ENCODE measurements at regions not wholly inside any gene's neighbourhood (a gene's known extent, or its start where the extent isn't known, plus 50 kb on each side); places are given as distances from the start of the nearest gene placed in this dataset.

- TF ChIP-seq POLR2A (IDR thresholded peaks at IDR 0.05) (no peak), CTCF (IDR thresholded peaks at IDR 0.05) (no peak)
These were observed 284.9 kb downstream of the SOX9 start for GRCh38 chr17:72405662-72406230.

Measured in Peyer's patch (tissue), 4 donors.